ENCODE measurements at regions not wholly inside any gene's neighbourhood (a gene's known extent, or its start where the extent isn't known, plus 50 kb on each side); places are given as distances from the start of the nearest gene placed in this dataset.
"Not testable (repeated sequence)": the region's sequence is repeated elsewhere in the genome, so short reads cannot be mapped to it uniquely, and the experiment has no call there.

DNA sequence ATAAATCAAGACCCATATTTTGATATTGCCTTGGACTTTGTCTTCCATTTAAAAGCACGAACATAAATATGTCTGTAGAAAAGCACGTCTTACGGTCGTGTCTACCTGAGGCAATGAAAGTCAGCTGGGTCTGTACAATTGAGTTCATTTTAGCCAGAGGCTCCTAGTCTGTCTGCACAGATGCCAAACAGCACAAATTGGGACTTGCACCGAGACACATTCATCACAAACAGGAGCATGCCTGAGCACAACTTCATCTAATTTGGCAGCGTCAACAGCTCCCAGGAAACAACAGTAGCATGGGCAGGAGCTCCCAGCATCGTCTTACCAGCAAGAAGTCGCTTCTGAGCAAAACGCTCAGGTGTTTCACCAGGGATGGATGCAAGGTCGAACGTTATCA is 687.0 kb downstream of the EFNB2 start:
- H3K4me3 ChIP-seq (ENCODE audit: control insufficient read depth, low read depth, low read length) = no peak overlapping the region
- DNase-seq (ENCODE audit: low read depth) = no peak
- TF ChIP-seq CTCF (IDR thresholded peaks at IDR 0.05; ENCODE audit: control insufficient read depth, insufficient read depth, low read depth, low read length, missing control alignments) = no peak

- H3K4me3 ChIP-seq (ENCODE audit: control insufficient read depth, low read depth, low read length) = no peak overlapping the region
- TF ChIP-seq CTCF (IDR thresholded peaks at IDR 0.05; ENCODE audit: control insufficient read depth, insufficient read depth, low read depth, low read length, missing control alignments) = no peak
- no peak for DNase-seq (ENCODE audit: low read depth)
Measured at GRCh38 chr13:105847527-105848291, 687.8 kb downstream of the EFNB2 start.

DNA sequence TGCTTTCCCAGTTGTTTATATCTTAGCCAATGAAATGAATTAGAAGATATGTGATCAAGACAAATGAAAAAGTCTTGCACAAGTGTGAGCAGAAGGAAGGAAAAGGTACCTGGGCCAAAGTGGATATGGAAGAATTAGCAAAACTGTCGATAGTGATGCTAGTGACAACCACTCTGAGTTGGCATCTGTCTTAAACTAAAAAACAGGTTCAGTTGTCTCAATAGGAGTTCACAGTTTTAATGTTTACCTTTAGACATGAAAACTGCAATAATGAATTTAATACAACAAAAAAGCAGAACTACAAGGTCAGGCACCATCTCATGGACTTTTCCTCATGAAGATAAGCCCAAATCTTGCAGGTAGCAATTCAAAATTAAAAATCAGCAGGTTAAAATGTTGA is 688.5 kb downstream of the EFNB2 start:
- DNase-seq (ENCODE audit: low read depth) = no peak
- H3K4me3 ChIP-seq (ENCODE audit: control insufficient read depth, low read depth, low read length) = no peak overlapping the region
- no peak for TF ChIP-seq CTCF (IDR thresholded peaks at IDR 0.05; ENCODE audit: control insufficient read depth, insufficient read depth, low read depth, low read length, missing control alignments)

GRCh38 chr13:105841286-105841685 is 694.2 kb downstream of the EFNB2 start:
- H3K4me3 ChIP-seq (ENCODE audit: control insufficient read depth, low read depth, low read length) = no peak overlapping the region
- no peak for TF ChIP-seq CTCF (IDR thresholded peaks at IDR 0.05; ENCODE audit: control insufficient read depth, insufficient read depth, low read depth, low read length, missing control alignments)
- DNase-seq (ENCODE audit: low read depth) = no peak

GRCh38 chr13:105838231-105838630 is 697.2 kb downstream of the EFNB2 start:
- no peak for DNase-seq (ENCODE audit: low read depth)
- H3K4me3 ChIP-seq (ENCODE audit: control insufficient read depth, low read depth, low read length) = no peak overlapping the region

DNA sequence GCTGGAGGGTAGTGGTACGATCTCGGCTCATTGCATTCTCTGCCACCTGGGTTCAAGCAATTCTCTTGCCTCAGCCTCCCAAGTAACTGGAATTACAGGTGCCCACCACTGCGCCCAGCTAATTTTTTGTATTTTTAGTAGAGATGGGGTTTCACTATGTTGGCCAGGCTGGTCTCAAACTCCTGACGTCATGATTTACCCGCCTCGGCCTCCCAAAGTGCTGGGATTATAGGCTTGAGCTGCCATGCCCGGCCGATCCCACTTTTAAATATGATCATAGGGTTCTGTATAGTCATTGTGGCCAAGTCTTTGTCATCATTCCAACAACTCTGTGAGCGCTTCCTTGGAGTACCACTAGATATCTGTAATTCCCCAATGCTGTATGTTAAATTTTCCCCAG is 698.2 kb downstream of the EFNB2 start:
- not testable (repeated sequence) for DNase-seq (ENCODE audit: low read depth)

More at GRCh38 chr13:105838231-105838630, 697.2 kb downstream of the EFNB2 start:
- TF ChIP-seq CTCF (IDR thresholded peaks at IDR 0.05; ENCODE audit: control insufficient read depth, insufficient read depth, low read depth, low read length, missing control alignments) = no peak

DNA sequence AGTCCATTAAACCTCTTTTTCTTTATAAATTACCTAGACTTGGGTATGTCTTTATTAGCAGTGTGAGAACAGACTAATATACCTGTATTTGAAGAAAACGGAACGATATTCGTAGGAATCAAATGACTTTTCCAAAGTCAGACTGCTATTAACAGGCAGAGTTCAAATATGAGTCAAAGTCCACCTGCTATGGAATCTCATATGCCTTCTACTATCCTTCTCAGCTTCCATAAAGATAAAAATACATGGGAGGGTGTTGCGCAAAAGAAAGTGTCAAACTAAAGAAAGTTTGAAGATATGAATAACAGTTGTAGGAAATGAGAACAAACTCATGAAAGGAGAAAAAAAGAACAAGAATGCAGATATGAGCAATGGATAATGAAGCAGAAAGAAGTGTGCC is 704.6 kb downstream of the EFNB2 start:
- no peak overlapping the region for H3K4me3 ChIP-seq (ENCODE audit: control insufficient read depth, low read depth, low read length)
- TF ChIP-seq CTCF (IDR thresholded peaks at IDR 0.05; ENCODE audit: control insufficient read depth, insufficient read depth, low read depth, low read length, missing control alignments) = no peak
- DNase-seq (ENCODE audit: low read depth) = no peak

More for the DNA sequence above, 698.2 kb downstream of the EFNB2 start:
- H3K4me3 ChIP-seq (ENCODE audit: control insufficient read depth, low read depth, low read length) = not testable (repeated sequence)

Measured in AG09309 (cell line).